A549 (cell line): ENCODE measurements at regions not wholly inside any gene's neighbourhood (a gene's known extent, or its start where the extent isn't known, plus 50 kb on each side); places are given as distances from the start of the nearest gene placed in this dataset.

Source experiments
- ATAC-seq, 2 experiments: fragments of 200-7000 bp in 1 of 2; fragments of >200 bp in 1 of 2; cut with Nextera tagmentation in 1 of 2; cut with Tn5 transposase in 1 of 2; 3 replicates each; pipeline versions ENCODE4 v1.8.0 to v1.9.1; 2018 to 2020; ENCODE audit warnings: mild to moderate bottlenecking in 1 of 2, moderate library complexity in 1 of 2
- CTCF ChIA-PET: fragments of 300-600 bp; sonication (Branson Sonifier 250); formaldehyde crosslinking; extraction: SDS; loops from one replicate; lab custom pipeline; 2021; ENCODE audit warnings: antibody characterized with exemption, inconsistent platforms; lab: Yijun Ruan, JAX
- POLR2A ChIA-PET: fragments of 350-600 bp; formaldehyde crosslinking; extraction: SDS; loops from one replicate; lab custom pipeline; 2021; ENCODE audit warnings: antibody characterized with exemption, inconsistent platforms; lab: Yijun Ruan, JAX
- DNase-seq, 2 experiments: peaks; one replicate each; pipeline versions ENCODE4 v3.0.0 to v3.0.0-alpha.2; 2011 to 2016; ENCODE audit warnings: low read depth in 1 of 2, low spot score in 1 of 2
- FAIRE-seq: peaks from 2 replicates; lab custom pipeline; 2011; peaks lifted over from hg19 to GRCh38; lab: Jason Lieb, UNC
- H3K27ac ChIP-seq, 2 experiments: fragments of >200 bp; sonication (Bioruptor Twin); formaldehyde crosslinking; 3 replicates each; pipeline ENCODE4 v1.5.1; 2016 to 2017
- H3K4me1 ChIP-seq: fragments of >200 bp; sonication (Bioruptor Twin); formaldehyde crosslinking; 3 replicates; pipeline ENCODE4 v1.6.1; 2016
- H3K4me2 ChIP-seq: fragments of >200 bp; sonication (Bioruptor Twin); formaldehyde crosslinking; 3 replicates; pipeline ENCODE4 v1.6.1; 2016
- H3K4me3 ChIP-seq: fragments of >200 bp; sonication (Bioruptor Twin); formaldehyde crosslinking; 3 replicates; pipeline ENCODE4 v1.5.1; 2016
- H3K9me3 ChIP-seq: fragments of >200 bp; sonication (Bioruptor Twin); formaldehyde crosslinking; 3 replicates; pipeline ENCODE4 v1.6.1; 2016
- BHLHE40 ChIP-seq: IDR thresholded peaks from 2 replicates; pipeline ENCODE4 v1.6.1; 2012; ENCODE audit warnings: low read depth, low read length, inconsistent platforms
- CEBPB ChIP-seq, 2 experiments: fragments of >200 bp in 1 of 2; sonication (Bioruptor Twin) in 1 of 2; formaldehyde crosslinking in 1 of 2; IDR thresholded peaks; 2 replicates each; pipeline ENCODE4 v1.6.1; 2012 to 2016
- CHD4 ChIP-seq: fragments of 200-600 bp; sonication (generic); IDR thresholded peaks from 2 replicates; pipeline ENCODE4 v1.6.1; 2016; ENCODE audit warnings: antibody characterized with exemption, mild to moderate bottlenecking, borderline replicate concordance
- EHF ChIP-seq: fragments of 250-450 bp; sonication (Bioruptor Pico); IDR thresholded peaks from 2 replicates; pipeline ENCODE4 v1.5.0; 2020; ENCODE audit warnings: mild to moderate bottlenecking
- EHMT2 ChIP-seq: fragments of 200-600 bp; sonication (generic); IDR thresholded peaks from 2 replicates; pipeline ENCODE4 v1.6.1; 2016; ENCODE audit warnings: antibody characterized with exemption, low read depth, mild to moderate bottlenecking, moderate library complexity
- EP300 ChIP-seq, 2 experiments: fragments of >200 bp; sonication (Bioruptor Twin); formaldehyde crosslinking; IDR thresholded peaks; 2 replicates in 1 of 2; 3 replicates in 1 of 2; pipeline ENCODE4 v1.6.1; 2016 to 2017
- FOSB ChIP-seq: fragments of 250-450 bp; sonication (Bioruptor Pico); IDR thresholded peaks from 2 replicates; pipeline ENCODE4 v1.5.0; 2020; ENCODE audit warnings: mild to moderate bottlenecking, moderate library complexity
- FOSL2 ChIP-seq, 2 experiments: fragments of 450-650 bp in 1 of 2; fragments of >200 bp in 1 of 2; sonication (Bioruptor Twin) in 1 of 2; formaldehyde crosslinking; IDR thresholded peaks; 2 replicates each; pipeline versions ENCODE4 v1.5.0 to v1.6.1; 2016 to 2020; ENCODE audit warnings: mild to moderate bottlenecking in 1 of 2, moderate library complexity in 1 of 2
- HDAC2 ChIP-seq: fragments of 200-600 bp; sonication (generic); IDR thresholded peaks from 2 replicates; pipeline ENCODE4 v1.6.1; 2016
- HOXB13 ChIP-seq: fragments of 250-450 bp; sonication (Bioruptor Pico); IDR thresholded peaks from 2 replicates; pipeline ENCODE4 v1.5.0; 2020; ENCODE audit warnings: low read depth, mild to moderate bottlenecking, moderate library complexity
- HOXB5 ChIP-seq: fragments of 250-450 bp; sonication (Bioruptor Pico); IDR thresholded peaks from 2 replicates; pipeline ENCODE4 v1.5.0; 2020; ENCODE audit warnings: mild to moderate bottlenecking, moderate library complexity
- KDM5A ChIP-seq: fragments of 200-600 bp; sonication (generic); IDR thresholded peaks from 2 replicates; pipeline ENCODE4 v1.6.1; 2016; ENCODE audit warnings: antibody characterized with exemption, mild to moderate bottlenecking
- NFE2L2 ChIP-seq: fragments of 150-350 bp; conservative IDR thresholded peaks from 2 replicates; pipeline ENCODE4 v1.6.1; 2014; ENCODE audit warnings: low read length
- NPAS2 ChIP-seq: fragments of 250-450 bp; sonication (Bioruptor Pico); IDR thresholded peaks from 2 replicates; pipeline ENCODE4 v1.8.0; 2022; ENCODE audit warnings: mild to moderate bottlenecking, moderate library complexity, borderline replicate concordance
- POLR2A ChIP-seq: IDR thresholded peaks from 2 replicates; pipeline ENCODE4 v1.6.1; 2012; ENCODE audit warnings: mild to moderate bottlenecking, low read length
- RAD21 ChIP-seq, 2 experiments: fragments of >200 bp in 1 of 2; sonication (Bioruptor Twin) in 1 of 2; formaldehyde crosslinking in 1 of 2; IDR thresholded peaks in 1 of 2; conservative IDR thresholded peaks in 1 of 2; 2 replicates in 1 of 2; 3 replicates in 1 of 2; pipeline ENCODE4 v1.6.1; 2012 to 2018; ENCODE audit warnings: inconsistent platforms in 1 of 2
- RARB ChIP-seq: fragments of 250-450 bp; sonication (Bioruptor Pico); IDR thresholded peaks from 2 replicates; pipeline ENCODE4 v1.8.0; 2021; ENCODE audit warnings: mild to moderate bottlenecking, moderate library complexity
- RFX5 ChIP-seq: fragments of 450-650 bp; IDR thresholded peaks from 2 replicates; pipeline ENCODE4 v1.7.1; 2014; ENCODE audit warnings: antibody characterized with exemption, mild to moderate bottlenecking, moderate library complexity
- ZFP36 ChIP-seq: fragments of 450-650 bp; IDR thresholded peaks from 2 replicates; pipeline ENCODE4 v1.6.1; 2014; ENCODE audit warnings: borderline replicate concordance; ENCODE audit not compliant: partially characterized antibody
- WGBS: methylation state at CpG from one replicate; pipeline ENCODE4 v1.1.6; 2017; ENCODE audit errors: missing lambda C conversion rate; 5-methylcytosine and 5-hydroxymethylcytosine counted together
- TF ChIP-seq, protein P1 (sequence below): fragments of >200 bp; sonication (Bioruptor Twin); formaldehyde crosslinking; IDR thresholded peaks from 2 replicates; pipeline ENCODE4 v1.6.1; 2016
- TF ChIP-seq, protein P2 (sequence below): fragments of >200 bp; sonication (Bioruptor Twin); formaldehyde crosslinking; IDR thresholded peaks from 3 replicates; pipeline ENCODE4 v1.5.1; 2016

DNA sequence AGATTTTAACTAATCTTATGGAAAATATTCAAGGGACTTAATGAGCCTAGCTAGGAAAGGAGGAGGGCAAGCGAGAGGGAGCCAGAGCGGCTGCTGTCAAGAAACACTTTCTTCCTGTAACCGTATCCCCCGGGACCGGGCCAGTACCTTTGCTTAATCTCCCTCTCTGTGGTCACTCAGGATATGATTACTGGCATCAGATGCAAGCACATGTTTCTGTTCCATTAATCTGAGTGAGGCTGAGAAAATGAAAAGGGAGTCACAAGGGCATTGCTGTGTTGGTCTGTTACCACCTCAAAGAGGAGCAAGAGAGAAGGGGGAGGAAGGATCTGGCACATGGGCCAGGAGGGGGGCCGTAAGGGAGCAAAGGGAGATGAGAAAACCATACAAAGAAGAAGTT is 356.7 kb upstream of the GATB start:
- ATAC-seq (no peak), FAIRE-seq (no peak), DNase-seq (no peak)
- WGBS = 77% methylated on average over 6 of the region's 6 CpGs
- H3K27ac ChIP-seq = no peak overlapping the region
- TF ChIP-seq, protein P1, sequence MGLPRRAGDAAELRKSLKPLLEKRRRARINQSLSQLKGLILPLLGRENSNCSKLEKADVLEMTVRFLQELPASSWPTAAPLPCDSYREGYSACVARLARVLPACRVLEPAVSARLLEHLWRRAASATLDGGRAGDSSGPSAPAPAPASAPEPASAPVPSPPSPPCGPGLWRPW = no peak
- TF ChIP-seq BHLHE40 (no peak), RARB (CRISPR knock-in tag) (no peak), EHMT2 (no peak)
- ChIA-PET CTCF (no interaction called here), POLR2A (no interaction called here)
- no peaks in the 10 kb centered on the region; the same call in 2 of the 3 replicates for H3K9me3 ChIP-seq
- H3K4me1 ChIP-seq = no peaks in the 10 kb centered on the region
- no peak overlapping the region for H3K4me2 ChIP-seq
- H3K4me3 ChIP-seq = no peak overlapping the region

DNA sequence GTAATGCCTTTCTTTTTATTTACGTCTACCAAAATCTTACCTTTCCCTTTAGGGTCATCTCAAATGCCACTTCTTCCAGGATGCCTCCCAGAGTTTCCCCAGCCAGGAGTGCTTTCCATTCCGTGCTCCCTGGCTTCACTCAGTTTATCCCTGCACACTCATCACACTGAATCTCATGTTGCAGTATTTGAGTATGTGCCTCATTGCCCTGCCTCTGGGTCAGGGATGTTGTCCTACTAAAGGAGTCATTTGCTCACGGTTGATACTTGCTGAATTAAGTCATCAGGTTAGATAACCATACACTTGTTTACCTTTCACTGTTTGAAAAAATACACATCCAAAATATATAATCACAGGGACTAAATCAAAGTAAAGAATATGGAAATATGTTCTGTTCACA is 356.2 kb upstream of the GATB start:
- WGBS = 31% methylated on average over 3 of the region's 3 CpGs

DNA sequence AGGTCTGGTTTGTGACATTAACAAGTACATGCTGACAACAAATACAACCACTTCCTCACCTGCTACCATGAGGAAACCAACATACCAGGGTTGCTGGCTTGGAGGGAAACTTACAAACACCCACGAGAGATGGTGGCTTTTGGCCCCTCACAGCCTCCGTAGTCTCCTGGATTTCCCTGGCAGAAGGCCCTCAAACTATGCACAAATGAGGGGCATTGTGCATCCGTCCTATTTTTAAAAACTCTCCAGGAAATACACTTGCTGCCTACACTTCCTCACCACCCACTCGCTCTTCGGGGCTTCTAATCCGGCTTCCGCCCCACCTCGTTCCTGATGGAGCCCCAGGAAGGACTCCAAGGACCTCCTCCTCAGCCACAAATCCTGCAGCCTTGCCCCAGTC is 355.0 kb upstream of the GATB start:
- no peak overlapping the region for H3K27ac ChIP-seq
- 76% methylated on average over 8 of the region's 8 CpGs for WGBS
- ATAC-seq (no peak), FAIRE-seq (no peak), DNase-seq (no peak)
- no peak overlapping the region for H3K4me2 ChIP-seq
- TF ChIP-seq EP300 (IDR thresholded peaks at IDR 0.05) (no peak), NPAS2 (CRISPR knock-in tag) (no peak), HOXB5 (no peak), HDAC2 (no peak), NFE2L2 (no peak), RAD21 (conservative IDR thresholded peaks at IDR 0.05 in 1 of 2, IDR thresholded peaks at IDR 0.05 in 1 of 2) (no peak), RFX5 (no peak), CEBPB (IDR thresholded peaks at IDR 0.05) (no peak), POLR2A (no peak)
- TF ChIP-seq, protein P2, sequence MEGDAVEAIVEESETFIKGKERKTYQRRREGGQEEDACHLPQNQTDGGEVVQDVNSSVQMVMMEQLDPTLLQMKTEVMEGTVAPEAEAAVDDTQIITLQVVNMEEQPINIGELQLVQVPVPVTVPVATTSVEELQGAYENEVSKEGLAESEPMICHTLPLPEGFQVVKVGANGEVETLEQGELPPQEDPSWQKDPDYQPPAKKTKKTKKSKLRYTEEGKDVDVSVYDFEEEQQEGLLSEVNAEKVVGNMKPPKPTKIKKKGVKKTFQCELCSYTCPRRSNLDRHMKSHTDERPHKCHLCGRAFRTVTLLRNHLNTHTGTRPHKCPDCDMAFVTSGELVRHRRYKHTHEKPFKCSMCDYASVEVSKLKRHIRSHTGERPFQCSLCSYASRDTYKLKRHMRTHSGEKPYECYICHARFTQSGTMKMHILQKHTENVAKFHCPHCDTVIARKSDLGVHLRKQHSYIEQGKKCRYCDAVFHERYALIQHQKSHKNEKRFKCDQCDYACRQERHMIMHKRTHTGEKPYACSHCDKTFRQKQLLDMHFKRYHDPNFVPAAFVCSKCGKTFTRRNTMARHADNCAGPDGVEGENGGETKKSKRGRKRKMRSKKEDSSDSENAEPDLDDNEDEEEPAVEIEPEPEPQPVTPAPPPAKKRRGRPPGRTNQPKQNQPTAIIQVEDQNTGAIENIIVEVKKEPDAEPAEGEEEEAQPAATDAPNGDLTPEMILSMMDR = no peak
- no peaks in the 10 kb centered on the region for H3K9me3 ChIP-seq
- no peak overlapping the region for H3K4me3 ChIP-seq
- H3K4me1 ChIP-seq = no peaks in the 10 kb centered on the region
- CTCF ChIA-PET = no interaction called here
- POLR2A ChIA-PET = no interaction called here

More for the DNA sequence above, 356.2 kb upstream of the GATB start:
- DNase-seq (no peak), ATAC-seq (no peak), FAIRE-seq (no peak)
- Histone ChIP-seq H3K9me3 (no peaks in the 10 kb centered on the region; the same call in 2 of the 3 replicates), H3K27ac (no peak overlapping the region), H3K4me3 (no peak overlapping the region), H3K4me1 (no peaks in the 10 kb centered on the region), H3K4me2 (no peak overlapping the region)
- ChIA-PET CTCF (no interaction called here), POLR2A (no interaction called here)
- no peak for TF ChIP-seq HOXB5
- TF ChIP-seq ZFP36 = no peak
- no peak for TF ChIP-seq FOSB (CRISPR knock-in tag)
- no peak for TF ChIP-seq KDM5A

DNA sequence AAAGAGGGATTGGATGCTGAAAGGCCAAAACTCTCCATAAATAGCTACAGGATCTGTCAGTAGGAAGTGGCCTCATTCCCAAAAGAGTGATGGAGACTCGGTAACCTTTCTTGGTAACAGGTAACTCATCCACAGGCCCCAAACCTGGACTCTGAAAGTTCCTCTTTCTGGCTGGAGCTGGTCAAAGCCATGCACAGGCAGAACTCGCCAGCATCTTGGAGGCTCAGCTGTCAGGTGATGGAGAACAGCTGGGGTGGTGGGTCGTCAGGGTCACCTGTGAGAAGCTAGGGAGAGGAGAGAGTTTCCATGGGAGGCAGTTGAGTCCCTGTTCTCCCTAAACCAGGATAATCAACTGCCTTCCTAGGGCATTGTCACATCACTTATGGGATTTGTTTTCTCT is 354.3 kb upstream of the GATB start:
- DNase-seq = no peak
- POLR2A ChIA-PET = no interaction called here

More for the DNA sequence above, 354.3 kb upstream of the GATB start:
- CTCF ChIA-PET = interaction anchor here (0.9 kb wide), 1 partner anchor 13 kb away, joined by 3 read pairs; no protein-coding TSS in a partner anchor
- 48% methylated on average over 3 of the region's 3 CpGs for WGBS
- Histone ChIP-seq H3K9me3 (no peaks in the 10 kb centered on the region), H3K4me1 (no peaks in the 10 kb centered on the region), H3K27ac (no peak overlapping the region), H3K4me2 (no peak overlapping the region), H3K4me3 (no peak overlapping the region)
- FAIRE-seq = no peak
- no peak for ATAC-seq
- TF ChIP-seq FOSL2 (IDR thresholded peaks at IDR 0.05) (no peak), FOSL2 (CRISPR knock-in tag; IDR thresholded peaks at IDR 0.05) (no peak), HOXB13 (CRISPR knock-in tag) (no peak), RAD21 (conservative IDR thresholded peaks at IDR 0.05 in 1 of 2, IDR thresholded peaks at IDR 0.05 in 1 of 2) (no peak), RFX5 (no peak), EHF (no peak), NFE2L2 (no peak), CHD4 (no peak)
